ENCODE measurements at regions not wholly inside any gene's neighbourhood (a gene's known extent, or its start where the extent isn't known, plus 50 kb on each side); places are given as distances from the start of the nearest gene placed in this dataset.
"Not testable (repeated sequence)": the region's sequence is repeated elsewhere in the genome, so short reads cannot be mapped to it uniquely, and the experiment has no call there.

GRCh38 chr11:87634331-87634730 lies 540.9 kb downstream of the RAB38 start:
- Mint-ChIP-seq H3K4me1 (peaks cover 13% of the 10 kb centered on the region), H3K27me3 (ENCODE audit: insufficient read depth, low read depth) (no peaks in the 10 kb centered on the region), H3K27ac (no peak overlapping the region), H3K9me3 (no peaks in the 10 kb centered on the region), H3K36me3 (no peaks in the 10 kb centered on the region), H3K4me3 (no peak overlapping the region)
- Histone ChIP-seq H4K20me1 (ENCODE audit: low read depth) (no peaks in the 10 kb centered on the region), H3K4me2 (no peak overlapping the region), H3K79me2 (ENCODE audit: low read depth) (no peaks in the 10 kb centered on the region), H3K4me3 (no peak overlapping the region), H3K36me3 (no peaks in the 10 kb centered on the region), H2AFZ (replicated peaks) (no peak overlapping the region), H3F3A (ENCODE audit: low read depth) (no peaks in the 10 kb centered on the region), H3K4me1 (peaks cover 9% of the 10 kb centered on the region), H3K9me3 (ENCODE audit: low read depth) (no peaks in the 10 kb centered on the region), H3K27me3 (no peaks in the 10 kb centered on the region), H3K27ac (no peak overlapping the region), H3K9ac (no peak overlapping the region)
- TF ChIP-seq CTCF (IDR thresholded peaks at IDR 0.05), result no peak
- TF ChIP-seq EZH2 (IDR thresholded peaks at IDR 0.05), result no peak
- no peak for TF ChIP-seq EZH2phosphoT487 (IDR thresholded peaks at IDR 0.05)
- DNase-seq (ENCODE audit: low spot score), result no peak

- H3K27me3 ChIP-seq, result no peaks in the 10 kb centered on the region
- no peak overlapping the region for H3K27ac ChIP-seq
- Mint-ChIP-seq H3K4me1 (peaks cover 3% of the 10 kb centered on the region), H3K9me3 (peaks cover 8% of the 10 kb centered on the region), H3K27me3 (ENCODE audit: insufficient read depth, low read depth) (peaks cover 1% of the 10 kb centered on the region), H3K4me3 (no peak overlapping the region), H3K27ac (no peak overlapping the region), H3K36me3 (no peaks in the 10 kb centered on the region)
- TF ChIP-seq EZH2 (IDR thresholded peaks at IDR 0.05) (no peak), EZH2phosphoT487 (IDR thresholded peaks at IDR 0.05) (no peak), CTCF (IDR thresholded peaks at IDR 0.05) (no peak)
- H3K36me3 ChIP-seq, result no peaks in the 10 kb centered on the region
- no peaks in the 10 kb centered on the region for H3K9me3 ChIP-seq (ENCODE audit: low read depth)
- H3K4me2 ChIP-seq, result no peak overlapping the region
- no peaks in the 10 kb centered on the region for H4K20me1 ChIP-seq (ENCODE audit: low read depth)
- no peak overlapping the region for H3K4me3 ChIP-seq
- H3F3A ChIP-seq (ENCODE audit: low read depth), result no peaks in the 10 kb centered on the region
- no peaks in the 10 kb centered on the region for H3K79me2 ChIP-seq (ENCODE audit: low read depth)
- no peak overlapping the region for H3K9ac ChIP-seq
- DNase-seq (ENCODE audit: low spot score), result no peak
- H2AFZ ChIP-seq (replicated peaks), result no peak overlapping the region
- H3K4me1 ChIP-seq, result peaks cover 2% of the 10 kb centered on the region
Measured at GRCh38 chr11:87628957-87629356, 546.3 kb downstream of the RAB38 start.

GRCh38 chr11:87628026-87628580 lies 547.1 kb downstream of the RAB38 start:
- TF ChIP-seq EZH2 (IDR thresholded peaks at IDR 0.05) (no peak), CTCF (IDR thresholded peaks at IDR 0.05) (no peak), EZH2phosphoT487 (IDR thresholded peaks at IDR 0.05) (no peak)
- H3K36me3 Mint-ChIP-seq, result no peaks in the 10 kb centered on the region
- peak; percentile 33 for DNase-seq (ENCODE audit: low spot score)
- no peaks in the 10 kb centered on the region for H3K27me3 ChIP-seq
- no peak overlapping the region for H3K27ac Mint-ChIP-seq
- no peak overlapping the region for H3K4me3 ChIP-seq
- H3K4me1 Mint-ChIP-seq, result peaks cover 6% of the 10 kb centered on the region
- no peaks in the 10 kb centered on the region for H3K9me3 ChIP-seq (ENCODE audit: low read depth)
- no peaks in the 10 kb centered on the region for H3K79me2 ChIP-seq (ENCODE audit: low read depth)
- peaks cover 2% of the 10 kb centered on the region for H3K27me3 Mint-ChIP-seq (ENCODE audit: insufficient read depth, low read depth)
- no peak overlapping the region for H3K9ac ChIP-seq
- H3K4me2 ChIP-seq, result no peak overlapping the region
- no peaks in the 10 kb centered on the region for H3F3A ChIP-seq (ENCODE audit: low read depth)
- H3K4me1 ChIP-seq, result peaks cover 3% of the 10 kb centered on the region
- peaks cover 8% of the 10 kb centered on the region for H3K9me3 Mint-ChIP-seq
- H3K36me3 ChIP-seq, result no peaks in the 10 kb centered on the region
- H3K27ac ChIP-seq, result no peak overlapping the region
- no peak overlapping the region for H3K4me3 Mint-ChIP-seq
- peak overlapping the region; percentile 94 for H2AFZ ChIP-seq (replicated peaks)
- no peaks in the 10 kb centered on the region for H4K20me1 ChIP-seq (ENCODE audit: low read depth)

- Mint-ChIP-seq H3K4me3 (peak overlapping the region; percentile 64), H3K9me3 (peaks cover 19% of the 10 kb centered on the region), H3K27ac (peak overlapping the region; percentile 83)
- H3K4me2 ChIP-seq; H3K79me2 ChIP-seq (ENCODE audit: low read depth); H3K27ac ChIP-seq; H3K4me3 ChIP-seq; H3K36me3 ChIP-seq; H3K36me3 Mint-ChIP-seq; H3K4me1 ChIP-seq; H3K27me3 Mint-ChIP-seq (ENCODE audit: insufficient read depth, low read depth); H3K9me3 ChIP-seq (ENCODE audit: low read depth); H3F3A ChIP-seq (ENCODE audit: low read depth); H3K27me3 ChIP-seq; H3K4me1 Mint-ChIP-seq; H4K20me1 ChIP-seq (ENCODE audit: low read depth); H3K9ac ChIP-seq: not testable (repeated sequence)
- peak overlapping the region; percentile 85 for H2AFZ ChIP-seq (replicated peaks)
- DNase-seq (ENCODE audit: low spot score), result peak; percentile 17
Measured at GRCh38 chr11:87623531-87624365, 551.5 kb downstream of the RAB38 start.
